Erythroblast (primary cell): ENCODE measurements at regions not wholly inside any gene's neighbourhood (a gene's known extent, or its start where the extent isn't known, plus 50 kb on each side); places are given as distances from the start of the nearest gene placed in this dataset.

Source experiments
- GATA1 ChIP-seq: IDR thresholded peaks from 2 replicates; pipeline ENCODE4 v1.6.1; 2011; ENCODE audit warnings: low read depth, mild to moderate bottlenecking, control low read depth, low read length, moderate library complexity
- POLR2A ChIP-seq: IDR thresholded peaks from 2 replicates; pipeline ENCODE4 v1.6.1; 2011; ENCODE audit warnings: mild to moderate bottlenecking, low read length

GRCh38 chr18:21187886-21188285 is 54.1 kb upstream of the GREB1L start:
- TF ChIP-seq POLR2A (no peak), GATA1 (no peak)
